WTC11 (cell line): ENCODE measurements at regions not wholly inside any gene's neighbourhood (a gene's known extent, or its start where the extent isn't known, plus 50 kb on each side); places are given as distances from the start of the nearest gene placed in this dataset.

Source experiments
- ATAC-seq: fragments of 200-7000 bp; cut with Tn5 transposase; 2 replicates; pipeline ENCODE4 v1.10.0; 2021; ENCODE audit warnings: mild to moderate bottlenecking, moderate library complexity
- CTCF ChIA-PET: fragments of 300-600 bp; sonication (Branson Sonifier 250); formaldehyde crosslinking; loops from one replicate; lab custom pipeline; 2021; ENCODE audit warnings: antibody characterized with exemption; lab: Charles Lee
- POLR2A ChIA-PET: fragments of 350-600 bp; sonication (Branson Sonifier 250); formaldehyde crosslinking; loops from one replicate; lab custom pipeline; 2021; ENCODE audit warnings: antibody characterized with exemption; lab: Charles Lee
- DNase-seq: peaks from one replicate; pipeline ENCODE4 v3.0.0; 2021; ENCODE audit warnings: low spot score
- H3K27ac Mint-ChIP-seq: 2 replicates; pipeline ENCODE4 v1.8.0; 2021; ENCODE audit warnings: mixed read lengths
- H3K27me3 Mint-ChIP-seq: 2 replicates; pipeline ENCODE4 v1.8.0; 2021; ENCODE audit warnings: low read depth, mild to moderate bottlenecking, moderate library complexity, mixed read lengths
- H3K36me3 Mint-ChIP-seq: 2 replicates; pipeline ENCODE4 v1.8.0; 2021; ENCODE audit warnings: mixed read lengths
- H3K4me1 Mint-ChIP-seq: 2 replicates; pipeline ENCODE4 v1.8.0; 2022; ENCODE audit warnings: mixed read lengths
- H3K4me3 Mint-ChIP-seq: 2 replicates; pipeline ENCODE4 v1.8.0; 2021; ENCODE audit warnings: mild to moderate bottlenecking, moderate library complexity, mixed read lengths
- H3K9me3 Mint-ChIP-seq: 2 replicates; pipeline ENCODE4 v1.8.0; 2021; ENCODE audit warnings: mixed read lengths
- AR ChIP-seq: fragments of 250-450 bp; sonication (Bioruptor Pico); IDR thresholded peaks from 2 replicates; pipeline ENCODE4 v1.9.0; 2021; ENCODE audit warnings: mild to moderate bottlenecking
- ATF1 ChIP-seq: sonication (generic); formaldehyde crosslinking; IDR thresholded peaks from 2 replicates; pipeline ENCODE4 v1.8.1; 2023; ENCODE audit warnings: mild to moderate bottlenecking, moderate library complexity, missing genetic modification reagents
- ATF2 ChIP-seq: sonication (generic); formaldehyde crosslinking; IDR thresholded peaks from 2 replicates; pipeline ENCODE4 v1.8.1; 2022; ENCODE audit warnings: low read depth, missing genetic modification reagents, borderline replicate concordance
- CREM ChIP-seq: sonication (generic); formaldehyde crosslinking; IDR thresholded peaks from 2 replicates; pipeline ENCODE4 v1.8.1; 2022; ENCODE audit warnings: mild to moderate bottlenecking, missing genetic modification reagents, moderate library complexity
- E2F4 ChIP-seq: sonication (generic); formaldehyde crosslinking; IDR thresholded peaks from 2 replicates; pipeline ENCODE4 v1.8.1; 2022; ENCODE audit warnings: low read depth, mild to moderate bottlenecking, moderate library complexity, missing genetic modification reagents, borderline replicate concordance
- ELF4 ChIP-seq: sonication (generic); formaldehyde crosslinking; IDR thresholded peaks from 2 replicates; pipeline ENCODE4 v1.8.1; 2022; ENCODE audit warnings: low read depth, mild to moderate bottlenecking, moderate library complexity, missing genetic modification reagents
- ERG ChIP-seq: fragments of 250-450 bp; sonication (Bioruptor Pico); IDR thresholded peaks from 2 replicates; pipeline ENCODE4 v1.8.0; 2021; ENCODE audit warnings: mild to moderate bottlenecking
- FOXP4 ChIP-seq: sonication (generic); formaldehyde crosslinking; IDR thresholded peaks from 2 replicates; pipeline ENCODE4 v1.8.0; 2022; ENCODE audit warnings: mild to moderate bottlenecking, missing genetic modification reagents
- IRF2 ChIP-seq: sonication (generic); formaldehyde crosslinking; IDR thresholded peaks from 2 replicates; pipeline ENCODE4 v1.8.0; 2022; ENCODE audit warnings: low read depth, missing genetic modification reagents, borderline replicate concordance
- JAZF1 ChIP-seq: fragments of 250-450 bp; sonication (Bioruptor Pico); IDR thresholded peaks from 2 replicates; pipeline ENCODE4 v1.9.0; 2021; ENCODE audit warnings: moderate library complexity, mild to moderate bottlenecking, inconsistent platforms
- JUN ChIP-seq: sonication (generic); formaldehyde crosslinking; IDR thresholded peaks from 2 replicates; pipeline ENCODE4 v1.8.0; 2023; ENCODE audit warnings: mild to moderate bottlenecking, missing genetic modification reagents
- KAT7 ChIP-seq: sonication (generic); formaldehyde crosslinking; IDR thresholded peaks from 2 replicates; pipeline ENCODE4 v1.8.1; 2023; ENCODE audit warnings: missing genetic modification reagents, mild to moderate bottlenecking, borderline replicate concordance
- TCF7 ChIP-seq: sonication (generic); formaldehyde crosslinking; IDR thresholded peaks from 2 replicates; pipeline ENCODE4 v1.8.0; 2022; ENCODE audit warnings: mild to moderate bottlenecking, low read depth, missing genetic modification reagents, moderate library complexity
- ZBTB21 ChIP-seq: sonication (generic); formaldehyde crosslinking; IDR thresholded peaks from 2 replicates; pipeline ENCODE4 v1.8.1; 2023; ENCODE audit warnings: mild to moderate bottlenecking, missing genetic modification reagents, borderline replicate concordance
- ZBTB43 ChIP-seq: sonication (generic); formaldehyde crosslinking; IDR thresholded peaks from 2 replicates; pipeline ENCODE4 v1.8.1; 2023; ENCODE audit warnings: mild to moderate bottlenecking, missing genetic modification reagents
- ZNF121 ChIP-seq: sonication (generic); formaldehyde crosslinking; IDR thresholded peaks from 2 replicates; pipeline ENCODE4 v1.8.0; 2023; ENCODE audit warnings: missing genetic modification reagents
- ZNF281 ChIP-seq: sonication (generic); formaldehyde crosslinking; IDR thresholded peaks from 2 replicates; pipeline ENCODE4 v1.8.0; 2023; ENCODE audit warnings: mild to moderate bottlenecking, missing genetic modification reagents
- ZNF396 ChIP-seq: fragments of 250-450 bp; sonication (Bioruptor Pico); IDR thresholded peaks from 2 replicates; pipeline ENCODE4 v1.8.0; 2021; ENCODE audit warnings: mild to moderate bottlenecking, moderate library complexity, borderline replicate concordance
- ZSCAN18 ChIP-seq: fragments of 250-450 bp; sonication (Bioruptor Pico); IDR thresholded peaks from 2 replicates; pipeline ENCODE4 v2.1.2; 2022; ENCODE audit warnings: mild to moderate bottlenecking, moderate library complexity

- TF ChIP-seq AR, result no peak
Measured at GRCh38 chr13:18992791-18993190, 188.8 kb downstream of the TUBA3C start (continued).

- Mint-ChIP-seq H3K4me3 (no peak overlapping the region), H3K4me1 (no peaks in the 10 kb centered on the region), H3K27ac (no peak overlapping the region), H3K27me3 (peaks cover 27% of the 10 kb centered on the region), H3K9me3 (peaks cover 88% of the 10 kb centered on the region), H3K36me3 (peaks cover 91% of the 10 kb centered on the region)
- no peak for TF ChIP-seq KAT7 (CRISPR knock-in tag)
- no peak for TF ChIP-seq IRF2 (CRISPR knock-in tag)
- TF ChIP-seq JUN (CRISPR knock-in tag), result no peak
- no peak for TF ChIP-seq ATF2 (CRISPR knock-in tag)
- TF ChIP-seq ZNF121, result no peak
- no peak for TF ChIP-seq E2F4 (CRISPR knock-in tag)
- TF ChIP-seq ERG (CRISPR knock-in tag), result no peak
- no peak for TF ChIP-seq ELF4 (CRISPR knock-in tag)
- ATAC-seq, result no peak
- no peak for DNase-seq
- ChIA-PET CTCF (no interaction called here), POLR2A (no interaction called here)
Measured at GRCh38 chr13:18991060-18991459, 190.6 kb downstream of the TUBA3C start.

- no peak overlapping the region for H3K4me3 Mint-ChIP-seq
- peaks cover 90% of the 10 kb centered on the region for H3K9me3 Mint-ChIP-seq
- no peak for ATAC-seq
- no peak for DNase-seq
- H3K27ac Mint-ChIP-seq, result no peak overlapping the region
- ChIA-PET POLR2A (no interaction called here), CTCF (no interaction called here)
- H3K4me1 Mint-ChIP-seq, result no peaks in the 10 kb centered on the region
- H3K36me3 Mint-ChIP-seq, result peaks cover 63% of the 10 kb centered on the region
- peaks cover 2% of the 10 kb centered on the region; the same call in 1 of the 2 replicates for H3K27me3 Mint-ChIP-seq
- no peak for TF ChIP-seq ZBTB43 (CRISPR knock-in tag)
- no peak for TF ChIP-seq JAZF1
- TF ChIP-seq ATF1 (CRISPR knock-in tag), result no peak
- no peak for TF ChIP-seq ZSCAN18 (CRISPR knock-in tag)
- no peak for TF ChIP-seq ZNF396 (CRISPR knock-in tag)
- TF ChIP-seq TCF7 (CRISPR knock-in tag), result no peak
- no peak for TF ChIP-seq CREM (CRISPR knock-in tag)
- TF ChIP-seq ZBTB21 (CRISPR knock-in tag), result no peak
- TF ChIP-seq ZNF281 (CRISPR knock-in tag), result no peak
- TF ChIP-seq FOXP4 (CRISPR knock-in tag), result no peak
Measured at GRCh38 chr13:18978447-18978846, 203.2 kb downstream of the TUBA3C start.
